ENCODE measurements at regions not wholly inside any gene's neighbourhood (a gene's known extent, or its start where the extent isn't known, plus 50 kb on each side); places are given as distances from the start of the nearest gene placed in this dataset.
"Not testable (repeated sequence)": the region's sequence is repeated elsewhere in the genome, so short reads cannot be mapped to it uniquely, and the experiment has no call there.

DNA sequence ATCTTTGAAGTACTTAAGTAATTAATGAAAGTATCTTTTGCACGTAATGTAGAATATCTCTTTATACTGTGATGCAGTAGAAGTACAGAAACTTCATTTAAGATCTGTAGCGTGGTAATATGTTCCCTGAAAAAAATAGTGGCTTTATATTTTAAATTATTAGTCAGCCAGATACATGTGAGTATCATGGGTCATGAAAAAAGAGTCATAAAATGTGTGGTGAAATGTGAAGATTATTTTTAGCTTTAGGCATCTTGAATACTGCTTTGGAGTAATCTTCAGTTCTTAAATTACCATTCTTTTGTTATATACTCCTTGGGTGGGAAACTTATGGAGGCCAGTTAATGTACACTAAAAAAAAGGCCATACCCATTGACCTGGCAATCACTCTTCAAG is 59.6 kb upstream of the NUTM2F start:
- TF ChIP-seq, protein P1, sequence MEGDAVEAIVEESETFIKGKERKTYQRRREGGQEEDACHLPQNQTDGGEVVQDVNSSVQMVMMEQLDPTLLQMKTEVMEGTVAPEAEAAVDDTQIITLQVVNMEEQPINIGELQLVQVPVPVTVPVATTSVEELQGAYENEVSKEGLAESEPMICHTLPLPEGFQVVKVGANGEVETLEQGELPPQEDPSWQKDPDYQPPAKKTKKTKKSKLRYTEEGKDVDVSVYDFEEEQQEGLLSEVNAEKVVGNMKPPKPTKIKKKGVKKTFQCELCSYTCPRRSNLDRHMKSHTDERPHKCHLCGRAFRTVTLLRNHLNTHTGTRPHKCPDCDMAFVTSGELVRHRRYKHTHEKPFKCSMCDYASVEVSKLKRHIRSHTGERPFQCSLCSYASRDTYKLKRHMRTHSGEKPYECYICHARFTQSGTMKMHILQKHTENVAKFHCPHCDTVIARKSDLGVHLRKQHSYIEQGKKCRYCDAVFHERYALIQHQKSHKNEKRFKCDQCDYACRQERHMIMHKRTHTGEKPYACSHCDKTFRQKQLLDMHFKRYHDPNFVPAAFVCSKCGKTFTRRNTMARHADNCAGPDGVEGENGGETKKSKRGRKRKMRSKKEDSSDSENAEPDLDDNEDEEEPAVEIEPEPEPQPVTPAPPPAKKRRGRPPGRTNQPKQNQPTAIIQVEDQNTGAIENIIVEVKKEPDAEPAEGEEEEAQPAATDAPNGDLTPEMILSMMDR (IDR thresholded peaks at IDR 0.05) = not testable (repeated sequence)
- not testable (repeated sequence) for TF ChIP-seq POLR2A (IDR thresholded peaks at IDR 0.05)
